A549 (cell line): ENCODE measurements at regions not wholly inside any gene's neighbourhood (a gene's known extent, or its start where the extent isn't known, plus 50 kb on each side); places are given as distances from the start of the nearest gene placed in this dataset.
"Not testable (repeated sequence)": the region's sequence is repeated elsewhere in the genome, so short reads cannot be mapped to it uniquely, and the experiment has no call there.

Experiments
- ATAC-seq, 2 experiments: fragments of 200-7000 bp in 1 of 2; fragments of >200 bp in 1 of 2; cut with Nextera tagmentation in 1 of 2; cut with Tn5 transposase in 1 of 2; 3 replicates each; pipeline versions ENCODE4 v1.8.0 to v1.9.1; 2018 to 2020; ENCODE audit warnings: mild to moderate bottlenecking in 1 of 2, moderate library complexity in 1 of 2
- CTCF ChIA-PET: fragments of 300-600 bp; sonication (Branson Sonifier 250); formaldehyde crosslinking; extraction: SDS; loops from one replicate; lab custom pipeline; 2021; ENCODE audit warnings: antibody characterized with exemption, inconsistent platforms; lab: Yijun Ruan, JAX
- POLR2A ChIA-PET: fragments of 350-600 bp; formaldehyde crosslinking; extraction: SDS; loops from one replicate; lab custom pipeline; 2021; ENCODE audit warnings: antibody characterized with exemption, inconsistent platforms; lab: Yijun Ruan, JAX
- DNase-seq, 2 experiments: peaks; one replicate each; pipeline versions ENCODE4 v3.0.0 to v3.0.0-alpha.2; 2011 to 2016; ENCODE audit warnings: low read depth in 1 of 2, low spot score in 1 of 2
- FAIRE-seq: peaks from 2 replicates; lab custom pipeline; 2011; peaks lifted over from hg19 to GRCh38; lab: Jason Lieb, UNC
- H3K27ac ChIP-seq, 2 experiments: fragments of >200 bp; sonication (Bioruptor Twin); formaldehyde crosslinking; 3 replicates each; pipeline ENCODE4 v1.5.1; 2016 to 2017
- H3K4me1 ChIP-seq: fragments of >200 bp; sonication (Bioruptor Twin); formaldehyde crosslinking; 3 replicates; pipeline ENCODE4 v1.6.1; 2016
- H3K4me2 ChIP-seq: fragments of >200 bp; sonication (Bioruptor Twin); formaldehyde crosslinking; 3 replicates; pipeline ENCODE4 v1.6.1; 2016
- H3K4me3 ChIP-seq: fragments of >200 bp; sonication (Bioruptor Twin); formaldehyde crosslinking; 3 replicates; pipeline ENCODE4 v1.5.1; 2016
- H3K9me3 ChIP-seq: fragments of >200 bp; sonication (Bioruptor Twin); formaldehyde crosslinking; 3 replicates; pipeline ENCODE4 v1.6.1; 2016
- BHLHE40 ChIP-seq: IDR thresholded peaks from 2 replicates; pipeline ENCODE4 v1.6.1; 2012; ENCODE audit warnings: low read depth, low read length, inconsistent platforms
- CBX2 ChIP-seq: fragments of 200-600 bp; sonication (generic); IDR thresholded peaks from 2 replicates; pipeline ENCODE4 v1.6.1; 2016; ENCODE audit warnings: low read depth, mild to moderate bottlenecking, borderline replicate concordance
- CBX8 ChIP-seq: fragments of 200-600 bp; sonication (generic); IDR thresholded peaks from 2 replicates; pipeline ENCODE4 v1.6.1; 2016
- CEBPB ChIP-seq, 2 experiments: fragments of >200 bp in 1 of 2; sonication (Bioruptor Twin) in 1 of 2; formaldehyde crosslinking in 1 of 2; IDR thresholded peaks; 2 replicates each; pipeline ENCODE4 v1.6.1; 2012 to 2016
- CHD2 ChIP-seq: fragments of 150-350 bp; IDR thresholded peaks from 2 replicates; pipeline ENCODE4 v1.6.1; 2014; ENCODE audit warnings: low read length; ENCODE audit not compliant: partially characterized antibody
- EHF ChIP-seq: fragments of 250-450 bp; sonication (Bioruptor Pico); IDR thresholded peaks from 2 replicates; pipeline ENCODE4 v1.5.0; 2020; ENCODE audit warnings: mild to moderate bottlenecking
- ESRRA ChIP-seq: fragments of 150-350 bp; IDR thresholded peaks from 2 replicates; pipeline ENCODE4 v1.6.1; 2014; ENCODE audit warnings: mild to moderate bottlenecking, low read length, borderline replicate concordance
- FOSB ChIP-seq: fragments of 250-450 bp; sonication (Bioruptor Pico); IDR thresholded peaks from 2 replicates; pipeline ENCODE4 v1.5.0; 2020; ENCODE audit warnings: mild to moderate bottlenecking, moderate library complexity
- FOSL2 ChIP-seq, 2 experiments: fragments of 450-650 bp in 1 of 2; fragments of >200 bp in 1 of 2; sonication (Bioruptor Twin) in 1 of 2; formaldehyde crosslinking; IDR thresholded peaks; 2 replicates each; pipeline versions ENCODE4 v1.5.0 to v1.6.1; 2016 to 2020; ENCODE audit warnings: mild to moderate bottlenecking in 1 of 2, moderate library complexity in 1 of 2
- GATA3 ChIP-seq: IDR thresholded peaks from 2 replicates; pipeline ENCODE4 v1.6.1; 2012; ENCODE audit warnings: borderline replicate concordance
- HEYL ChIP-seq: fragments of 250-450 bp; sonication (Bioruptor Pico); IDR thresholded peaks from 2 replicates; pipeline ENCODE4 v1.8.0; 2021; ENCODE audit warnings: mild to moderate bottlenecking, moderate library complexity
- HOXA7 ChIP-seq: fragments of 250-450 bp; sonication (Bioruptor Pico); IDR thresholded peaks from 2 replicates; pipeline ENCODE4 v1.5.0; 2020; ENCODE audit warnings: mild to moderate bottlenecking, moderate library complexity
- HOXB13 ChIP-seq: fragments of 250-450 bp; sonication (Bioruptor Pico); IDR thresholded peaks from 2 replicates; pipeline ENCODE4 v1.5.0; 2020; ENCODE audit warnings: low read depth, mild to moderate bottlenecking, moderate library complexity
- MAZ ChIP-seq: fragments of 150-350 bp; IDR thresholded peaks from 2 replicates; pipeline ENCODE4 v1.6.1; 2014; ENCODE audit warnings: antibody characterized with exemption, low read depth, low read length, borderline replicate concordance
- MYC ChIP-seq: IDR thresholded peaks from 2 replicates; pipeline ENCODE4 v1.6.1; 2012; ENCODE audit warnings: mild to moderate bottlenecking, inconsistent platforms, low read length, improper control_type of control experiment, borderline replicate concordance
- NFE2L2 ChIP-seq: fragments of 150-350 bp; conservative IDR thresholded peaks from 2 replicates; pipeline ENCODE4 v1.6.1; 2014; ENCODE audit warnings: low read length
- NPAS2 ChIP-seq: fragments of 250-450 bp; sonication (Bioruptor Pico); IDR thresholded peaks from 2 replicates; pipeline ENCODE4 v1.8.0; 2022; ENCODE audit warnings: mild to moderate bottlenecking, moderate library complexity, borderline replicate concordance
- NR3C1 ChIP-seq: fragments of >200 bp; sonication (Bioruptor Twin); formaldehyde crosslinking; IDR thresholded peaks from 3 replicates; pipeline ENCODE4 v1.6.1; 2017
- POLR2AphosphoS2 ChIP-seq: conservative IDR thresholded peaks from 2 replicates; pipeline ENCODE4 v1.6.1; 2012; ENCODE audit warnings: low read length, improper control_type of control experiment, inconsistent platforms
- RAD21 ChIP-seq, 2 experiments: fragments of >200 bp in 1 of 2; sonication (Bioruptor Twin) in 1 of 2; formaldehyde crosslinking in 1 of 2; IDR thresholded peaks in 1 of 2; conservative IDR thresholded peaks in 1 of 2; 2 replicates in 1 of 2; 3 replicates in 1 of 2; pipeline ENCODE4 v1.6.1; 2012 to 2018; ENCODE audit warnings: inconsistent platforms in 1 of 2
- RARB ChIP-seq: fragments of 250-450 bp; sonication (Bioruptor Pico); IDR thresholded peaks from 2 replicates; pipeline ENCODE4 v1.8.0; 2021; ENCODE audit warnings: mild to moderate bottlenecking, moderate library complexity
- RFX5 ChIP-seq: fragments of 450-650 bp; IDR thresholded peaks from 2 replicates; pipeline ENCODE4 v1.7.1; 2014; ENCODE audit warnings: antibody characterized with exemption, mild to moderate bottlenecking, moderate library complexity
- SMC3 ChIP-seq: fragments of >200 bp; sonication (Bioruptor Twin); formaldehyde crosslinking; IDR thresholded peaks from 3 replicates; pipeline ENCODE4 v1.6.1; 2018; ENCODE audit warnings: inconsistent platforms
- SREBF2 ChIP-seq: fragments of 450-650 bp; IDR thresholded peaks from 2 replicates; pipeline ENCODE4 v1.6.1; 2014; ENCODE audit warnings: mild to moderate bottlenecking, moderate library complexity
- TP53 ChIP-seq: fragments of 250-450 bp; sonication (Bioruptor Pico); IDR thresholded peaks from 2 replicates; pipeline ENCODE4 v1.5.0; 2021; ENCODE audit warnings: mild to moderate bottlenecking, moderate library complexity
- ZC3H11A ChIP-seq: fragments of 450-650 bp; IDR thresholded peaks from 2 replicates; pipeline ENCODE4 v1.6.1; 2014; ENCODE audit warnings: antibody characterized with exemption, mild to moderate bottlenecking
- ZFP36 ChIP-seq: fragments of 450-650 bp; IDR thresholded peaks from 2 replicates; pipeline ENCODE4 v1.6.1; 2014; ENCODE audit warnings: borderline replicate concordance; ENCODE audit not compliant: partially characterized antibody
- ZNF302 ChIP-seq: fragments of 250-450 bp; sonication (Bioruptor Pico); IDR thresholded peaks from 2 replicates; pipeline ENCODE4 v1.9.0; 2021; ENCODE audit warnings: inconsistent platforms, mild to moderate bottlenecking, moderate library complexity
- WGBS: methylation state at CpG from one replicate; pipeline ENCODE4 v1.1.6; 2017; ENCODE audit errors: missing lambda C conversion rate; 5-methylcytosine and 5-hydroxymethylcytosine counted together
- TF ChIP-seq, protein P1 (sequence below): fragments of >200 bp; sonication (Bioruptor Twin); formaldehyde crosslinking; IDR thresholded peaks from 2 replicates; pipeline ENCODE4 v1.6.1; 2016
- TF ChIP-seq, protein P2 (sequence below): IDR thresholded peaks from 2 replicates; pipeline ENCODE4 v1.6.1; 2012; ENCODE audit warnings: low read depth, borderline replicate concordance
- TF ChIP-seq, protein P3 (sequence below): fragments of 450-650 bp; IDR thresholded peaks from 2 replicates; pipeline ENCODE4 v1.6.1; 2014; ENCODE audit warnings: antibody characterized with exemption

DNA sequence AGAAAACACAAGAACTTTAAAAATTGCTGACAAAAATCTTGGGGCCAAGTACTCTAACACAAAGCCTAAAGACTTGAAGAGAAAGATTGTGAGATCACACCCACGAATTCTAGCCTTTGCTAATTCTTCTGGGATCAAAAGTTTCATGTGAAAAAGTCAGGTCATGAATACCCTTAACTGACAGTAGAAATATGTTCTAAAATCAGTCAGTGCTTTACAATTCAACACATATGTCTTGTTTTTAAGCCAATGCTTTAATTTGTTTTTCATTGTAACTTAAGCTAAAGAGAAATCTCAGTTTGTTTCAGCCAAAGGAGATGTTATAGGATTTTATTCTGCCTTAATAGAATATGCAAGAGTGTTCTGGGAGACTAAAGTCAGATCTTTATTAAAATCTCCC lies 78.2 kb upstream of the PLEKHG1 start:
- no peak for DNase-seq
- ATAC-seq: no peak
- H3K4me2 ChIP-seq: no peak overlapping the region
- WGBS: 3% methylated on average over 1 of the region's 1 CpG
- ChIA-PET POLR2A (no interaction called here), CTCF (no interaction called here)
- no peaks in the 10 kb centered on the region for H3K4me1 ChIP-seq
- TF ChIP-seq ZFP36: no peak
- no peak for TF ChIP-seq GATA3
- TF ChIP-seq FOSL2 (IDR thresholded peaks at IDR 0.05): no peak
- no peak for TF ChIP-seq FOSL2 (CRISPR knock-in tag; IDR thresholded peaks at IDR 0.05)
- TF ChIP-seq, protein P1, sequence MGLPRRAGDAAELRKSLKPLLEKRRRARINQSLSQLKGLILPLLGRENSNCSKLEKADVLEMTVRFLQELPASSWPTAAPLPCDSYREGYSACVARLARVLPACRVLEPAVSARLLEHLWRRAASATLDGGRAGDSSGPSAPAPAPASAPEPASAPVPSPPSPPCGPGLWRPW: no peak
- TF ChIP-seq CBX8: no peak
- TF ChIP-seq MAZ: no peak
- TF ChIP-seq HOXB13 (CRISPR knock-in tag): no peak
- TF ChIP-seq SMC3: no peak
- TF ChIP-seq RAD21 (conservative IDR thresholded peaks at IDR 0.05 in 1 of 2, IDR thresholded peaks at IDR 0.05 in 1 of 2): no peak
- no peak overlapping the region for H3K4me3 ChIP-seq
- H3K9me3 ChIP-seq: no peaks in the 10 kb centered on the region
- no peak overlapping the region for H3K27ac ChIP-seq
- no peak for FAIRE-seq

DNA sequence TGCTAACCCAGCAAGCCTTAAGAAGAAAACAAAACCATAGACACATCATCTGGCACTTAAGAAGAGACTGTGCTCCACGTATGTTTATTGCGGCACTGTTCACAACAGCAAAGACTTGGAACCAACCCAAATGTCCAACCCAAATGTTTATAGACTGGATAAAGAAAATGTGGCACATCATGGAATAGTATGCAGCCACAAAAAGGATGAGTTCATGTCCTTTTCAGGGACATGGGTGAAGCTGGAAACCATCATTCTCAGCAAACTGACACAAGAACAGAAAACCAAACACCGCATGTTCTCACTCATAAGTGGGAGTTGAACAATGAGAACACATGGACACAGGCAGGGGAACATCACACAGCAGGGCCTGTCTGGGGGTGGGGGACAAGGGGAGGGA lies 76.5 kb upstream of the PLEKHG1 start:
- H3K4me3 ChIP-seq, H3K27ac ChIP-seq, CTCF ChIA-PET, H3K4me2 ChIP-seq, FAIRE-seq, DNase-seq, H3K9me3 ChIP-seq, H3K4me1 ChIP-seq, ATAC-seq, POLR2A ChIA-PET: not testable (repeated sequence)
- 80% methylated on average over 2 of the region's 3 CpGs for WGBS

DNA sequence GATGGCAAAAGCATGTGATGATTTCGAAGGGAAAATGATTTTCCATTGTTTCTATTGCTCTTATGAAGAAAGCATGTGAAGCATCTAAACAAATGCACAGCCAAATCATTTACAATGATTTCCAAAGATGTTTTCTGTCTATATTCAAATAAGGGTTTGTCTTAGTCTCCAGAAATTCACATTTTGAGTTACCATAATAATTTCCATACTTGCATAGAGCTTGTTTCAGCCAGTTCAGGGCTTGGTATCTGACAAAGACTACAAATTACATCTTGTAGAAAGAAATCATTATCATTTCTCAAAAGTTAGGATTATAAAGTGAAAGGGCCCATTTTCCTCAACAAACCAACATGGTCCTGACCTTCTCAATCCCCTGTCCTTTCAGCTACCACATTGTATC lies 74.4 kb upstream of the PLEKHG1 start:
- DNase-seq (no peak), ATAC-seq (no peak), FAIRE-seq (no peak)
- H3K4me3 ChIP-seq: no peak overlapping the region
- POLR2A ChIA-PET: no interaction called here
- no peak overlapping the region for H3K27ac ChIP-seq
- H3K4me1 ChIP-seq: no peaks in the 10 kb centered on the region
- CTCF ChIA-PET: no interaction called here
- H3K9me3 ChIP-seq: no peaks in the 10 kb centered on the region
- no peak overlapping the region for H3K4me2 ChIP-seq
- TF ChIP-seq HEYL (CRISPR knock-in tag) (no peak), RFX5 (no peak), CBX8 (no peak), MYC (no peak), NPAS2 (CRISPR knock-in tag) (no peak), RARB (CRISPR knock-in tag) (no peak), ZFP36 (no peak), CHD2 (no peak)
- TF ChIP-seq, protein P2, sequence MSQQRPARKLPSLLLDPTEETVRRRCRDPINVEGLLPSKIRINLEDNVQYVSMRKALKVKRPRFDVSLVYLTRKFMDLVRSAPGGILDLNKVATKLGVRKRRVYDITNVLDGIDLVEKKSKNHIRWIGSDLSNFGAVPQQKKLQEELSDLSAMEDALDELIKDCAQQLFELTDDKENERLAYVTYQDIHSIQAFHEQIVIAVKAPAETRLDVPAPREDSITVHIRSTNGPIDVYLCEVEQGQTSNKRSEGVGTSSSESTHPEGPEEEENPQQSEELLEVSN: no peak
- 3% methylated on average over 1 of the region's 1 CpG for WGBS

DNA sequence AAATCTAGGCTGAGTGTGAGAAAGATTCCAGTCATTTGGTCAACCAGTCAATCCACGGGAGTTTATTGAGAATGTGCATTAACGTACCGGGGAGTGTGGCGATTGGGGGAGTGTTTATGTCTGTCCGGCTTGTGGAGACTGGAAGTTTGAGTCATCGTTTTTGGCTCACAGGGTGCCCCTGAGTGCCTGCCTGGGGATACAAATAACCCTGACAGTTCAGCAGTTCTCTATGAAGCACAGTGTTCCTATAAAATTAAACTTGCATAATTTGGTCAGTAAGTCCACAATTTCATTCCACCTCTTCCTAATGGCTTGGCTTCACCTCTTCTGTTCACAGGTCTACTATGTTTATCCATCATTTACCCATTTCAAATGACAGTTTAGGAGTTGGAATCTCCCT lies 72.6 kb upstream of the PLEKHG1 start:
- ChIA-PET POLR2A (no interaction called here), CTCF (interaction anchor here (0.6 to 1.4 kb wide), 2 partner anchors 15 to 1373 kb away, joined by 3 read pairs; no protein-coding TSS in a partner anchor)
- TF ChIP-seq SREBF2 (no peak), MAZ (no peak), NR3C1 (no peak), CBX2 (no peak), BHLHE40 (no peak), NFE2L2 (no peak), ZNF302 (CRISPR knock-in tag) (no peak), FOSB (CRISPR knock-in tag) (no peak), POLR2AphosphoS2 (no peak), HOXA7 (CRISPR knock-in tag) (no peak), RARB (CRISPR knock-in tag) (no peak), GATA3 (no peak), ESRRA (no peak), ZC3H11A (no peak), TP53 (CRISPR knock-in tag) (no peak), EHF (CRISPR knock-in tag) (no peak), CBX8 (no peak), CEBPB (IDR thresholded peaks at IDR 0.05) (no peak)
- TF ChIP-seq, protein P3, sequence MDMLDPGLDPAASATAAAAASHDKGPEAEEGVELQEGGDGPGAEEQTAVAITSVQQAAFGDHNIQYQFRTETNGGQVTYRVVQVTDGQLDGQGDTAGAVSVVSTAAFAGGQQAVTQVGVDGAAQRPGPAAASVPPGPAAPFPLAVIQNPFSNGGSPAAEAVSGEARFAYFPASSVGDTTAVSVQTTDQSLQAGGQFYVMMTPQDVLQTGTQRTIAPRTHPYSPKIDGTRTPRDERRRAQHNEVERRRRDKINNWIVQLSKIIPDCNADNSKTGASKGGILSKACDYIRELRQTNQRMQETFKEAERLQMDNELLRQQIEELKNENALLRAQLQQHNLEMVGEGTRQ: no peak
- ATAC-seq (no peak), FAIRE-seq (no peak), DNase-seq (no peak)
- H3K4me1 ChIP-seq: no peaks in the 10 kb centered on the region
- H3K4me3 ChIP-seq: no peak overlapping the region
- H3K27ac ChIP-seq: no peak overlapping the region
- WGBS: 71% methylated on average over 6 of the region's 6 CpGs
- no peaks in the 10 kb centered on the region for H3K9me3 ChIP-seq
- no peak overlapping the region for H3K4me2 ChIP-seq
